K562 (cell line): ENCODE measurements at regions not wholly inside any gene's neighbourhood (a gene's known extent, or its start where the extent isn't known, plus 50 kb on each side); places are given as distances from the start of the nearest gene placed in this dataset.

Experiments
- ZBTB11 ChIP-seq, 3 experiments: fragments of 200-800 bp in 1 of 3; fragments of 250-450 bp in 1 of 3; fragments of 450-650 bp in 1 of 3; sonication (Bioruptor Pico) in 1 of 3; sonication (Bioruptor generic) in 1 of 3; formaldehyde crosslinking in 1 of 3; IDR thresholded peaks; 2 replicates each; pipeline versions ENCODE4 v1.6.1 to v1.8.0; 2016 to 2022; ENCODE audit warnings: mild to moderate bottlenecking in 2 of 3, missing genetic modification characterization in 2 of 3, missing compliant biosample characterization in 1 of 3, moderate library complexity in 1 of 3
- ZBTB34 ChIP-seq: fragments of 250-450 bp; sonication (Bioruptor Pico); IDR thresholded peaks from 2 replicates; pipeline ENCODE4 v1.8.0; 2021; ENCODE audit warnings: mild to moderate bottlenecking, moderate library complexity
- ZNF512 ChIP-seq: IDR thresholded peaks from 2 replicates; pipeline ENCODE4 v1.6.1; 2016; ENCODE audit warnings: missing genetic modification characterization, missing compliant biosample characterization

GRCh38 chr9:88312045-88312444 is 76.2 kb upstream of the SPIN1 start (continued):
- TF ChIP-seq ZBTB11 (CRISPR knock-in tag; IDR thresholded peaks at IDR 0.05) (no peak), ZNF512 (tag) (no peak), ZBTB34 (no peak)
- TF ChIP-seq, all 486 proteins: peak for 0
